ENCODE measurements at regions not wholly inside any gene's neighbourhood (a gene's known extent, or its start where the extent isn't known, plus 50 kb on each side); places are given as distances from the start of the nearest gene placed in this dataset.

GRCh38 chr22:48494256-48494967 lies 1333.3 kb downstream of the BRD1 start:
- TF ChIP-seq POLR2A (IDR thresholded peaks at IDR 0.05) = no peak
- TF ChIP-seq CTCF (IDR thresholded peaks at IDR 0.05) = no peak
- no peak for TF ChIP-seq EP300 (IDR thresholded peaks at IDR 0.05)
